Activated naive CD4-positive, alpha-beta T cell treated with anti-CD3 and anti-CD28 coated beads, Interleukin-2, amount 10 ng/mL, durations not matched to agents 7 days and 5 days (primary cell): ENCODE measurements at regions not wholly inside any gene's neighbourhood (a gene's known extent, or its start where the extent isn't known, plus 50 kb on each side); places are given as distances from the start of the nearest gene placed in this dataset.
"Not testable (repeated sequence)": the region's sequence is repeated elsewhere in the genome, so short reads cannot be mapped to it uniquely, and the experiment has no call there.

Source experiments
- CTCF ChIA-PET: fragments of 350-600 bp; sonication (Branson Sonifier 250); formaldehyde crosslinking; loops from one replicate; lab custom pipeline; 2021; ENCODE audit warnings: antibody characterized with exemption; lab: Charles Lee
- DNase-seq: peaks from one replicate; pipeline ENCODE4 v3.0.0-alpha.2; 2020
- H3K27ac Mint-ChIP-seq: one replicate; pipeline ENCODE4 v1.8.0; 2021; ENCODE audit warnings: mild to moderate bottlenecking, moderate library complexity, mixed read lengths
- H3K27me3 Mint-ChIP-seq: one replicate; pipeline ENCODE4 v1.8.0; 2021; ENCODE audit warnings: mild to moderate bottlenecking, mixed read lengths
- H3K36me3 Mint-ChIP-seq: one replicate; pipeline ENCODE4 v1.8.0; 2021; ENCODE audit warnings: mixed read lengths
- H3K4me1 Mint-ChIP-seq: one replicate; pipeline ENCODE4 v1.8.0; 2021; ENCODE audit warnings: mixed read lengths
- H3K4me3 Mint-ChIP-seq: one replicate; pipeline ENCODE4 v1.8.0; 2021; ENCODE audit warnings: mild to moderate bottlenecking, moderate library complexity, mixed read lengths
- H3K9me3 Mint-ChIP-seq: one replicate; pipeline ENCODE4 v1.8.0; 2021; ENCODE audit warnings: mixed read lengths

DNA sequence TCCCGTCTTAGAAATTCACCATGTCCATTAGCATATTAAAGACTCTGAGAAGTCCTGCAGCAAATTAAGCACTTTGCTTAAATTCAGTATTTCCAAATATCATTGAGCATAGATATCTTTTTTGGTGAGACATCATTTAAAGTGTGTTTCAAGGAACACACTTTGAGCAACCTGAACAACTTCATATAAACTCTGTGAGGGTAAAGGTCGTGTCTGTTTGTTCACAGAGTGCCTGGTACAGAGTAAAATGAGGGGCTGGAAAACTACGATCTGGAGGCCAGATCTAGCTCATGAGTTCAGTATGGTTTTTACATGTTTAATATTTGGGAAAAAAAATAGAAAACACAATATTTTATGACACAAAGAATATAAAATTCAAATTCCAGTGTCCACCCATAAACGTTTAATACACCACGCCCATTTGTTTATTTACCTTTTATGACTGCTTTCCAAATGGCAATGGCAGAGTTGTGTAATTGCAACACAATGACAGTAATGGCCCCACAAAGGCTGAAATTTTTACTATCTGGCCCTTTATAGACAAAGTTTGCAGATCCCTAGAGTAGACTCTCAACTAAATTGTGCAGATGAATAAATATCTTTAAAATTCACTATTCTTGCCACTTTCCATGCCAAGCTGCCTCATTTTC lies 67.4 kb downstream of the SNTN start:
- Mint-ChIP-seq H3K4me3 (no peak overlapping the region), H3K9me3 (no peaks in the 10 kb centered on the region), H3K27ac (no peak overlapping the region), H3K4me1 (no peaks in the 10 kb centered on the region), H3K27me3 (no peaks in the 10 kb centered on the region), H3K36me3 (no peaks in the 10 kb centered on the region)
- CTCF ChIA-PET: no interaction called here
- no peak for DNase-seq

GRCh38 chr3:63720951-63721350 lies 68.5 kb downstream of the SNTN start:
- DNase-seq, H3K9me3 Mint-ChIP-seq, H3K4me1 Mint-ChIP-seq, H3K36me3 Mint-ChIP-seq, H3K27me3 Mint-ChIP-seq, CTCF ChIA-PET, H3K4me3 Mint-ChIP-seq, H3K27ac Mint-ChIP-seq: not testable (repeated sequence)

GRCh38 chr3:63724987-63725386 lies 72.5 kb downstream of the SNTN start:
- H3K27ac Mint-ChIP-seq: no peak overlapping the region

DNA sequence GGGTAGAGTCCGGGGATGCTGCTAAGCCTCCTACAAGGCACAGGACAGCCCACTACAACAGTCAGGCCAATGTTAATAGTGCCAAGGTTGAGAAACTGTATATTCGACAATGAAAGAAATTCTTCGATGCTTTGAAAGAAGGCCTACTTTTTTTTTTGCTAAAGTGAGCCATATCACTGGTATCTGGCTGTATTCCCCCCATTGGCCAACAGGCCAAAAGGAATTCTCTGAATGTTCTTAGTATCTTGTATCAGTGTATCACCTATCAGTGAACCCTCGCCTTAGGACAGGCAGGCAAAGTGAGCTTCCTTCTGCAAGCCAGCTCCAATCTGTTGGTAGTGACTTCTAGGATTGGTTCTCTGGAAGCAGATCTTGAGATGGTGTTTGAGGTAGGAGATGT lies 74.2 kb downstream of the SNTN start:
- no peaks in the 10 kb centered on the region for H3K4me1 Mint-ChIP-seq
- no peak overlapping the region for H3K27ac Mint-ChIP-seq
- no peaks in the 10 kb centered on the region for H3K27me3 Mint-ChIP-seq
- no peak overlapping the region for H3K4me3 Mint-ChIP-seq
- CTCF ChIA-PET: no interaction called here
- no peaks in the 10 kb centered on the region for H3K36me3 Mint-ChIP-seq
- no peak for DNase-seq
- peaks cover 3% of the 10 kb centered on the region for H3K9me3 Mint-ChIP-seq

More at GRCh38 chr3:63724987-63725386, 72.5 kb downstream of the SNTN start:
- Mint-ChIP-seq H3K36me3 (no peaks in the 10 kb centered on the region), H3K4me3 (no peak overlapping the region), H3K9me3 (peaks cover 3% of the 10 kb centered on the region), H3K27me3 (no peaks in the 10 kb centered on the region), H3K4me1 (no peaks in the 10 kb centered on the region)
- CTCF ChIA-PET: no interaction called here
- no peak for DNase-seq

- Mint-ChIP-seq H3K9me3 (peaks cover 3% of the 10 kb centered on the region), H3K36me3 (no peaks in the 10 kb centered on the region), H3K4me1 (no peaks in the 10 kb centered on the region), H3K4me3 (no peak overlapping the region), H3K27me3 (no peaks in the 10 kb centered on the region), H3K27ac (no peak overlapping the region)
- CTCF ChIA-PET: no interaction called here
- no peak for DNase-seq
Measured at GRCh38 chr3:63727233-63727632, 74.8 kb downstream of the SNTN start.

GRCh38 chr3:63731866-63732265 lies 79.4 kb downstream of the SNTN start:
- no peaks in the 10 kb centered on the region for H3K27me3 Mint-ChIP-seq
- H3K4me1 Mint-ChIP-seq: no peaks in the 10 kb centered on the region
- H3K4me3 Mint-ChIP-seq: no peak overlapping the region
- peaks cover under 1% of the 10 kb centered on the region for H3K9me3 Mint-ChIP-seq
- no peak overlapping the region for H3K27ac Mint-ChIP-seq
- CTCF ChIA-PET: no interaction called here
- H3K36me3 Mint-ChIP-seq: no peaks in the 10 kb centered on the region
- DNase-seq: no peak

GRCh38 chr3:63733278-63733677 lies 80.8 kb downstream of the SNTN start:
- H3K4me3 Mint-ChIP-seq, H3K27me3 Mint-ChIP-seq, H3K27ac Mint-ChIP-seq, CTCF ChIA-PET, H3K9me3 Mint-ChIP-seq, H3K4me1 Mint-ChIP-seq, DNase-seq, H3K36me3 Mint-ChIP-seq: not testable (repeated sequence)

DNA sequence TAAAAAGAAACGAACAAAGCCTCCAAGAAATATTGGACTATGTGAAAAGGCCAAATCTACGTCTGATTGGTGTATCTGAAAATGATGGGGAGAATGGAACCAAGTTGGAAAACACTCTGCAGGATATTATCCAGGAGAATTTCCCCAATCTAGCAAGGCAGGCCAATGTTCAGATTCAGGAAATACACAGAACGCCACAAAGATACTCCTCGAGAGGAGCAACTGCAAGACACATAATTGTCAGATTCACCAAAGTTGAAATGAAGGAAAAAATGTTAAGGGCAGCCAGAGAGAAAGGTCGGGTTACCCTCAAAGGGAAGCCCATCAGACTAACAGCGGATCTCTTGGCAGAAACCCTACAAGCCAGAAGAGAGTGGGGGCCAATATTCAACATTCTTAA lies 82.2 kb downstream of the SNTN start:
- CTCF ChIA-PET, H3K9me3 Mint-ChIP-seq, H3K4me1 Mint-ChIP-seq, H3K27ac Mint-ChIP-seq, H3K4me3 Mint-ChIP-seq, DNase-seq, H3K27me3 Mint-ChIP-seq, H3K36me3 Mint-ChIP-seq: not testable (repeated sequence)

DNA sequence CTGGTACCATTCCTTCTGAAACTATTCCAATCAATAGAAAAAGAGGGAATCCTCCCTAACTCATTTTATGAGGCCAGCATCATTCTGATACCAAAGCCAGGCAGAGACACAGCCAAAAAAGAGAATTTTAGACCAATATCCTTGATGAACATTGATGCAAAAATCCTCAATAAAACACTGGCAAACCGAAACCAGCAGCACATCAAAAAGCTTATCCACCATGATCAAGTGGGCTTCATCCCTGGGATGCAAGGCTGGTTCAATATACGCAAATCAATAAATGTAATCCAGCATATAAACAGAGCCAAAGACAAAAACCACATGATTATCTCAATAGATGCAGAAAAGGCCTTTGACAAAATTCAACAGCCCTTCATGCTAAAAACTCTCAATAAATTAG lies 82.3 kb upstream of the C3orf49 start:
- DNase-seq, H3K4me3 Mint-ChIP-seq, CTCF ChIA-PET: not testable (repeated sequence)

GRCh38 chr3:63738577-63738976 lies 80.5 kb upstream of the C3orf49 start:
- H3K27me3 Mint-ChIP-seq, H3K36me3 Mint-ChIP-seq, CTCF ChIA-PET, H3K4me1 Mint-ChIP-seq, H3K9me3 Mint-ChIP-seq, H3K4me3 Mint-ChIP-seq, H3K27ac Mint-ChIP-seq, DNase-seq: not testable (repeated sequence)

More for the DNA sequence above, 82.3 kb upstream of the C3orf49 start:
- not testable (repeated sequence) for H3K27me3 Mint-ChIP-seq, H3K4me1 Mint-ChIP-seq, H3K27ac Mint-ChIP-seq, H3K36me3 Mint-ChIP-seq, H3K9me3 Mint-ChIP-seq

DNA sequence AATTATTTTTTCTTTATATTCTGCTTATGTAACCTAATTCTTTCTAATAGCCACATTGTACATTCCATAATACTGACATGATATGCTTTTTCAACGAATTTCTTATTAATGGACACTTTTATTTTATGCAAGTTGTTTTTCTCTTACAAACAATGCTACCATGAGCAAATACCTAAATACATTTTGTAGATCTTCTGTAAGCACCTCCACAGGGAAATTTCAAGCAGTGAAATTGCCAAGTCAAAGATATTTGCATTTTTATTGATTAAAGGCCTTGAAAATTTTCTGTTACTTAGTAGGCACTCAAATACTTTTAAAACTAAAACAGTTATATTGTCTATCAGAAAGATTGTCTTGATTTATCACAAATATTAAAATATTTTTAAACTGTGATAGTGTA lies 79.6 kb upstream of the C3orf49 start:
- CTCF ChIA-PET: no interaction called here
- Mint-ChIP-seq H3K27ac (no peak overlapping the region), H3K4me1 (no peaks in the 10 kb centered on the region), H3K4me3 (no peak overlapping the region), H3K36me3 (no peaks in the 10 kb centered on the region), H3K27me3 (no peaks in the 10 kb centered on the region), H3K9me3 (no peaks in the 10 kb centered on the region)
- no peak for DNase-seq

DNA sequence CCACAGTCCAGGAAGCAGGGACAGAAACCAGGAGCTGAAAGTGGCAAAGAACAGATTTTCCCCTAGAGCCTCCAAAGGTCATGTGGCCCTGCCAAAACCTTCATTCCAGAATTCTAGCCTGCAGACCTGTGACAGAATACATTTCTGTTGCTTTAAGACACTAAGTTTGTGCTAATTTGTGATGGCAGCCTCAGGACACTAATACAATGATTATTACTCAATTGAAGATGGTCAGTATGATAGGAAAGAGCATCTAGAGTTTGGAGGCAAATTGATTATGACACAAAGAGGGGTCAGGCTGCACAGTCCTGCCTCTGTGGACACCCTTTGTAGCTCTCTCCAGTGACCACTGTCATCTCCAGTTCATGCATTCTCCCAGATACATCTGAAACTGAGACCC lies 79.0 kb upstream of the C3orf49 start:
- no peaks in the 10 kb centered on the region for H3K4me1 Mint-ChIP-seq
- no peaks in the 10 kb centered on the region for H3K9me3 Mint-ChIP-seq
- no peak for DNase-seq
- no peaks in the 10 kb centered on the region for H3K36me3 Mint-ChIP-seq
- CTCF ChIA-PET: no interaction called here
- no peak overlapping the region for H3K4me3 Mint-ChIP-seq
- H3K27me3 Mint-ChIP-seq: no peaks in the 10 kb centered on the region
- H3K27ac Mint-ChIP-seq: no peak overlapping the region

DNA sequence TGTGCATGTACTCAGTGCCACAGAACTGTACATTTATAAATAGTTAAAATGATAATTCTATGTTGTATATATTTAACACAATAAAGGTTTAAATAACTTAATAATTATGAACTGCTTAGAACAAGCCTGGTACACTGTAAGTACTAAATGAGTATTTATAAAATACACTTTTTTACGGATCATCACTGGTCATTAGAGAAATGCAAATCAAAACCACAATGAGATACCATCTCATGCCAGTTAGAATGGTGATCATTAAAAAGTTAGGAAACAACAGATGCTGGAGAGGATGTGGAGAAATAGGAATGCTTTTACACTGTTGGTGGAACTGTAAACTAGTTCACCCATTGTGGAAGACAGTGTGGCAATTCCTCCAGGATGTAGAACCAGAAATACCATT lies 74.4 kb upstream of the C3orf49 start:
- DNase-seq, H3K4me1 Mint-ChIP-seq, H3K27ac Mint-ChIP-seq, CTCF ChIA-PET, H3K27me3 Mint-ChIP-seq, H3K9me3 Mint-ChIP-seq, H3K4me3 Mint-ChIP-seq, H3K36me3 Mint-ChIP-seq: not testable (repeated sequence)

GRCh38 chr3:63745757-63746156 lies 73.3 kb upstream of the C3orf49 start:
- CTCF ChIA-PET: no interaction called here
- no peak overlapping the region for H3K4me3 Mint-ChIP-seq
- no peaks in the 10 kb centered on the region for H3K4me1 Mint-ChIP-seq
- no peaks in the 10 kb centered on the region for H3K36me3 Mint-ChIP-seq
- DNase-seq: no peak
- no peaks in the 10 kb centered on the region for H3K27me3 Mint-ChIP-seq
- no peak overlapping the region for H3K27ac Mint-ChIP-seq
- H3K9me3 Mint-ChIP-seq: no peaks in the 10 kb centered on the region

GRCh38 chr3:63746211-63746610 lies 72.9 kb upstream of the C3orf49 start:
- Mint-ChIP-seq H3K4me1 (no peaks in the 10 kb centered on the region), H3K27me3 (no peaks in the 10 kb centered on the region), H3K9me3 (no peaks in the 10 kb centered on the region), H3K4me3 (no peak overlapping the region), H3K36me3 (no peaks in the 10 kb centered on the region), H3K27ac (no peak overlapping the region)
- no peak for DNase-seq
- CTCF ChIA-PET: no interaction called here

DNA sequence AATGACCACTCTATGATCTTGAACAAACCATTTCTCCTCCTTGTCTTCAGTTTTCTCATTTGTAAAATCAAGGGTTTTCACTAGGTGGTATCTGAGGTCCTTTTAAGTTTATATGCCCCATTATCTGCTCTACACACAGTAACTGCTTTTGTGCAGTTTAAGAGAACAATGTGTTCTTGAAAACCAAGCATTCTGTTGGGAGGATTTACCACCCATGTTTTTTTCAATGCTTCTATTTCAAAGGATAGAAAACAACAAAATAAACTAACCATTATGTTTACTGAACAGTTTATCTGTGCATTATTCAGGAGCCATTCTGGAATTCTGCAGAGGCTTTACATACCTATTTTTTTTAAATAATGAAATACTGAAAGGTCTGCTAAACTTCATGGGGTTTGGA lies 67.6 kb upstream of the C3orf49 start:
- H3K9me3 Mint-ChIP-seq: no peaks in the 10 kb centered on the region
- H3K4me3 Mint-ChIP-seq: no peak overlapping the region
- no peak overlapping the region for H3K27ac Mint-ChIP-seq
- no peaks in the 10 kb centered on the region for H3K27me3 Mint-ChIP-seq
- no peaks in the 10 kb centered on the region for H3K36me3 Mint-ChIP-seq
- no peak for DNase-seq
- no peaks in the 10 kb centered on the region for H3K4me1 Mint-ChIP-seq
- CTCF ChIA-PET: no interaction called here
